Fibroblast of lung (primary cell): ENCODE measurements at regions not wholly inside any gene's neighbourhood (a gene's known extent, or its start where the extent isn't known, plus 50 kb on each side); places are given as distances from the start of the nearest gene placed in this dataset.

Experiments used
- DNase-seq, 2 donors: peaks; one replicate each; pipeline versions ENCODE4 v3.0.0 to v3.0.0-alpha.2; 2010; ENCODE audit warnings: low read depth in 2 of 2
- H2AFZ ChIP-seq: 2 replicates; pipeline ENCODE4 v1.5.1; 2012; ENCODE audit warnings: low read length, control low read depth, inconsistent platforms
- H3K27ac ChIP-seq: 2 replicates; pipeline ENCODE4 v1.5.1; 2011; ENCODE audit warnings: low read length, control low read depth; ENCODE audit not compliant: insufficient read depth
- H3K27me3 ChIP-seq: 2 replicates; pipeline ENCODE4 v1.5.1; 2011; ENCODE audit warnings: mild to moderate bottlenecking, low read length; ENCODE audit not compliant: control insufficient read depth, insufficient read depth
- H3K36me3 ChIP-seq: 2 replicates; pipeline ENCODE4 v1.5.1; 2011; ENCODE audit warnings: low read length; ENCODE audit not compliant: control insufficient read depth, insufficient read depth
- H3K4me1 ChIP-seq: 2 replicates; pipeline ENCODE4 v1.5.1; 2011; ENCODE audit warnings: low read length; ENCODE audit not compliant: control insufficient read depth, insufficient read depth; ENCODE audit errors: extremely low read depth
- H3K4me2 ChIP-seq: 2 replicates; pipeline ENCODE4 v1.5.1; 2011; ENCODE audit warnings: low read length, control low read depth; ENCODE audit not compliant: insufficient read depth; ENCODE audit errors: extremely low read depth
- H3K4me3 ChIP-seq, 4 experiments: fragments of 200-600 bp in 1 of 4; sonication (generic) in 1 of 4; replicated peaks in 1 of 4; 2 replicates each; pipeline ENCODE4 v1.5.1; 2011 to 2016; ENCODE audit warnings: low read length in 4 of 4, low read depth in 3 of 4, mild to moderate bottlenecking in 3 of 4, control low read depth in 2 of 4, inconsistent platforms in 1 of 4, mixed read lengths in 1 of 4; ENCODE audit not compliant: insufficient read depth in 1 of 4; ENCODE audit errors: control extremely low read depth in 1 of 4
- H3K79me2 ChIP-seq: 2 replicates; pipeline ENCODE4 v1.5.1; 2012; ENCODE audit warnings: mild to moderate bottlenecking, low read length, inconsistent platforms; ENCODE audit not compliant: control insufficient read depth, insufficient read depth
- H3K9ac ChIP-seq: 2 replicates; pipeline ENCODE4 v1.5.1; 2011; ENCODE audit warnings: mild to moderate bottlenecking, low read length, control low read depth; ENCODE audit not compliant: insufficient read depth
- H3K9me3 ChIP-seq: 2 replicates; pipeline ENCODE4 v1.5.1; 2012; ENCODE audit warnings: low read depth, low read length; ENCODE audit not compliant: control insufficient read depth, insufficient read depth
- H4K20me1 ChIP-seq: 2 replicates; pipeline ENCODE4 v1.5.1; 2011; ENCODE audit warnings: low read length; ENCODE audit not compliant: control insufficient read depth, insufficient read depth; ENCODE audit errors: extremely low read depth
- EZH2 ChIP-seq: IDR thresholded peaks from 2 replicates; pipeline ENCODE4 v1.5.1; 2012; ENCODE audit warnings: low read length, control low read depth, mild to moderate bottlenecking; ENCODE audit errors: missing control alignments
- TF ChIP-seq, protein P1 (sequence below), 2 donors: IDR thresholded peaks in 1 of 2; conservative IDR thresholded peaks in 1 of 2; 1 replicate in 1 of 2; 2 replicates in 1 of 2; pipeline ENCODE4 v1.5.1; 2011 to 2012; ENCODE audit warnings: low read length in 2 of 2, control low read depth in 1 of 2, inconsistent platforms in 1 of 2, low read depth in 1 of 2, mild to moderate bottlenecking in 1 of 2

DNA sequence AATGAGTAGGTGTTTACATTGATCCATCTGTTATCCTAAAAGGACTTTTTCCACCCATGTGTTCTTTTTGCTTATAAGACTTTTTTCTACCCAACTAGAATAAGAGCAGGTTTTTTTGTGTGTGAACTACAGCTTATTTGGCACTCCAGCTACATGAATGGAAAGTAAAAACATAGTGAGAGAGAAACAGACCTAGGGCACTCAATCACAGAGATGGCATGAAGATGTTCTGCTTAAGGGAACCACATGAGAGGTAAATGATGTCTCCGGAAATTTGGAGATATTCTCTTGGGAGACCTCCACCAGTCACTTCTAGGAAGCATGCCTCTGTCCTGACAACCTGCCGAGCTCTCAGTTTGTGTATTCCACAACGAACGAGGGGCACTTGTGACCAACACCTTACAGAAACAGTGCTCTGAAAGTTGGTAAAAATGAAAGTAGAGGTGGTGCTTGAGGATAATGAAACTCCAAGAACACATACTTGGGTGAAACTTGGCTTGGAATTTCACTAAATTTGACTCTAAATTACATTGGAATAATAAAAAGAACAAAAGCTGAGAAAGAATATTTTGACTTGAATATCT, 788.4 kb upstream of the GALNTL6 start:
- no peak for DNase-seq
- Histone ChIP-seq H3K36me3 (no peaks in the 10 kb centered on the region), H3K4me2 (no peak overlapping the region), H2AFZ (no peak overlapping the region), H3K79me2 (no peaks in the 10 kb centered on the region), H3K9me3 (no peaks in the 10 kb centered on the region), H3K27ac (no peak overlapping the region), H4K20me1 (no peaks in the 10 kb centered on the region), H3K27me3 (no peaks in the 10 kb centered on the region), H3K4me3 (no peak overlapping the region), H3K9ac (no peak overlapping the region), H3K4me1 (no peaks in the 10 kb centered on the region)
- TF ChIP-seq, protein P1, sequence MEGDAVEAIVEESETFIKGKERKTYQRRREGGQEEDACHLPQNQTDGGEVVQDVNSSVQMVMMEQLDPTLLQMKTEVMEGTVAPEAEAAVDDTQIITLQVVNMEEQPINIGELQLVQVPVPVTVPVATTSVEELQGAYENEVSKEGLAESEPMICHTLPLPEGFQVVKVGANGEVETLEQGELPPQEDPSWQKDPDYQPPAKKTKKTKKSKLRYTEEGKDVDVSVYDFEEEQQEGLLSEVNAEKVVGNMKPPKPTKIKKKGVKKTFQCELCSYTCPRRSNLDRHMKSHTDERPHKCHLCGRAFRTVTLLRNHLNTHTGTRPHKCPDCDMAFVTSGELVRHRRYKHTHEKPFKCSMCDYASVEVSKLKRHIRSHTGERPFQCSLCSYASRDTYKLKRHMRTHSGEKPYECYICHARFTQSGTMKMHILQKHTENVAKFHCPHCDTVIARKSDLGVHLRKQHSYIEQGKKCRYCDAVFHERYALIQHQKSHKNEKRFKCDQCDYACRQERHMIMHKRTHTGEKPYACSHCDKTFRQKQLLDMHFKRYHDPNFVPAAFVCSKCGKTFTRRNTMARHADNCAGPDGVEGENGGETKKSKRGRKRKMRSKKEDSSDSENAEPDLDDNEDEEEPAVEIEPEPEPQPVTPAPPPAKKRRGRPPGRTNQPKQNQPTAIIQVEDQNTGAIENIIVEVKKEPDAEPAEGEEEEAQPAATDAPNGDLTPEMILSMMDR (conservative IDR thresholded peaks at IDR 0.05 in 1 of 2, IDR thresholded peaks at IDR 0.05 in 1 of 2; ENCODE audit: low read depth in 1 of 2, low read length in 2 of 2): no peak
- no peak for TF ChIP-seq EZH2

DNA sequence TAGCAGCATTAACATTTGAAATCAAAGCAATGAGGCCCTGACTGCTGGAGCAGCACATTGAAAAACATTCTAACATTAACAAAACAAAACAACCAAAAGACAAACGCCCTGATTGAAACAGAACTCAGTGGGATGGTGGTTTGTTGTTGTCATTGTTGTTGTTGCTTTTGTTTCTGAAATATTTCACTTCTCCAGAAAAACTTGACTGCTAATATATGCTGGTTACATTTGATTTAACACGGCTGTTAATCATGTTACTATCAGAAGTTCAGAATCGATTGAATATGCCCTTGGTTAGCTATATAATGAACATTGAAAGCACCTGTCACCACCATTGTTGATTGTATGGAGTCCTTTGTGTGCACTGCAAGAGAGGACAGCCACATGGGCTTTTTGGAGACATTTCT, 790.4 kb upstream of the GALNTL6 start:
- Histone ChIP-seq H3K27ac (no peak overlapping the region), H3K36me3 (no peaks in the 10 kb centered on the region), H3K27me3 (no peaks in the 10 kb centered on the region), H2AFZ (no peak overlapping the region), H4K20me1 (no peaks in the 10 kb centered on the region), H3K79me2 (no peaks in the 10 kb centered on the region), H3K9me3 (no peaks in the 10 kb centered on the region), H3K9ac (no peak overlapping the region), H3K4me1 (no peaks in the 10 kb centered on the region), H3K4me3 (no peak overlapping the region), H3K4me2 (no peak overlapping the region)
- no peak for DNase-seq
- TF ChIP-seq EZH2: no peak
- TF ChIP-seq, protein P1 (conservative IDR thresholded peaks at IDR 0.05 in 1 of 2, IDR thresholded peaks at IDR 0.05 in 1 of 2; ENCODE audit: low read depth in 1 of 2, low read length in 2 of 2): no peak

DNA sequence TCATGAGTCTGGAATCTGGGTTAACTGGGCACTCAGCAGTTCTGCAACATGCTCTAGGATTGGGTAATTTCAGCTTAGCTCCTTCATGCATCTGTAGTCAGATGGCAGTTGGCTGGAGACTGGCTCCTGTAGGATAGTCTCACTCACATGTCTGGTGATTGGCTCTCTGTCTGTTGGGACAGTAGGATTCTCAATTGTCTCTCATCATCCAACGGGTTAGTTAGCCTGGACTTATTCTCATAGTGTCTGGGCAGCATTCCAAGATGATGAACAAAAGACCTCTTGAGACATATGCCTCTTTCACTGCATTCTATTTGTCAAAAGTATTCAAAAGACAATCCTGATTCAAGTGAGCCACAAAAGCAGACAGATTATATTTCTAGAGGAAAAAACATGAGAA, 795.6 kb upstream of the GALNTL6 start:
- no peak overlapping the region for H2AFZ ChIP-seq
- H3K4me2 ChIP-seq: no peak overlapping the region
- no peak overlapping the region for H3K4me3 ChIP-seq
- H3K27ac ChIP-seq: no peak overlapping the region
- H3K36me3 ChIP-seq: no peaks in the 10 kb centered on the region
- no peaks in the 10 kb centered on the region for H3K9me3 ChIP-seq
- no peaks in the 10 kb centered on the region for H3K4me1 ChIP-seq
- no peak for TF ChIP-seq EZH2
- TF ChIP-seq, protein P1 (conservative IDR thresholded peaks at IDR 0.05 in 1 of 2, IDR thresholded peaks at IDR 0.05 in 1 of 2; ENCODE audit: low read depth in 1 of 2, low read length in 2 of 2): no peak
- DNase-seq: no peak
- H3K27me3 ChIP-seq: no peaks in the 10 kb centered on the region
- H4K20me1 ChIP-seq: no peaks in the 10 kb centered on the region
- H3K9ac ChIP-seq: no peak overlapping the region
- no peaks in the 10 kb centered on the region for H3K79me2 ChIP-seq
